Nephron progenitor cell (in vitro differentiated cells): ENCODE measurements at regions not wholly inside any gene's neighbourhood (a gene's known extent, or its start where the extent isn't known, plus 50 kb on each side); places are given as distances from the start of the nearest gene placed in this dataset.
"Not testable (repeated sequence)": the region's sequence is repeated elsewhere in the genome, so short reads cannot be mapped to it uniquely, and the experiment has no call there.

Experiments
- DNase-seq: peaks from one replicate; pipeline ENCODE4 v3.0.0; 2021
- H3K27ac Mint-ChIP-seq: 2 replicates; pipeline ENCODE4 v1.8.0; 2021; ENCODE audit warnings: mild to moderate bottlenecking, moderate library complexity, mixed read lengths
- H3K27me3 Mint-ChIP-seq: 2 replicates; pipeline ENCODE4 v1.8.0; 2021; ENCODE audit warnings: mild to moderate bottlenecking, low read depth, mixed read lengths; ENCODE audit not compliant: poor library complexity
- H3K36me3 Mint-ChIP-seq: 2 replicates; pipeline ENCODE4 v1.8.0; 2021; ENCODE audit warnings: low read depth, mixed read lengths
- H3K4me1 Mint-ChIP-seq: 2 replicates; pipeline ENCODE4 v1.8.0; 2021; ENCODE audit warnings: mixed read lengths
- H3K4me3 Mint-ChIP-seq: 2 replicates; pipeline ENCODE4 v1.8.0; 2021; ENCODE audit warnings: mild to moderate bottlenecking, moderate library complexity, mixed read lengths
- H3K9me3 Mint-ChIP-seq: 2 replicates; pipeline ENCODE4 v1.8.0; 2021; ENCODE audit warnings: mild to moderate bottlenecking, moderate library complexity, mixed read lengths
- CTCF ChIP-seq: fragments of 200-600 bp; sonication (generic); IDR thresholded peaks from 2 replicates; pipeline ENCODE4 v1.5.0; 2021; ENCODE audit warnings: antibody characterized with exemption

- H3K27ac Mint-ChIP-seq, result no peak overlapping the region
- no peak for DNase-seq
- no peak for TF ChIP-seq CTCF
Measured at GRCh38 chr10:90289037-90289436, 568.8 kb downstream of the HTR7 start.

GRCh38 chr10:90293616-90294015, 564.2 kb downstream of the HTR7 start:
- Mint-ChIP-seq H3K9me3 (peaks cover 3% of the 10 kb centered on the region), H3K27me3 (no peaks in the 10 kb centered on the region), H3K36me3 (no peaks in the 10 kb centered on the region)

More at GRCh38 chr10:90289037-90289436, 568.8 kb downstream of the HTR7 start:
- Mint-ChIP-seq H3K4me3 (no peak overlapping the region), H3K27me3 (no peaks in the 10 kb centered on the region), H3K4me1 (no peaks in the 10 kb centered on the region), H3K9me3 (no peaks in the 10 kb centered on the region), H3K36me3 (no peaks in the 10 kb centered on the region)

DNA sequence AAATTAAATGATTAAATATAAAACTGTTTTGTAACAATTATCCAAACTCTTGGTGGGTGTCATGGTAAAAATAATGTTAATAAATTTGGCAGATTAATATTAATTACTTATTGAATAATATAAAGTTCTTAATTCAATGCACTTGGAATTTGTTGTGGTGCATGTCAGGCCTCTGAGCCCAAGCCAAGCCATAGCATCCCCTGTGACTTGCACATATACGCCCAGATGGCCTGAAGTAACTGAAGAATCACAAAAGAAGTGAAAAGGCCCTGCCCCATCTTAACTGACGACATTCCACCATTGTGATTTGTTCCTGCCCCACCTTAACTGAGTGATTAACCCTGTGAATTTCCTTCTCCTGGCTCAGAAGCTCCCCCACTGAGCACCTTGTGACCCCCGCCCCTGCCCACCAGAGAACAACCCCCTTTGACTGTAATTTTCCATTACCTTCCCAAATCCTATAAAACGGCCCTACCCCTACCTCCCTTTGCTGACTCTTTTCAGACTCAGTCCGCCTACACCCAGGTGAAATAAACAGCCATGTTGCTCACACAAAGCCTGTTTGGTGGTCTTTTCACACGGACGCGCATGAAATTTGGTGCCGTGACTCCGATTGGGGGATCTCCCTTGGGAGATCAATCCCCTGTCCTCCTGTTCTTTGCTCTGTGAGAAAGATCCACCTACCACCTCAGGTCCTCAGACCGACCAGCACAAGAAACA, 562.9 kb downstream of the HTR7 start:
- not testable (repeated sequence) for H3K36me3 Mint-ChIP-seq, H3K9me3 Mint-ChIP-seq, H3K27ac Mint-ChIP-seq, H3K27me3 Mint-ChIP-seq, DNase-seq, H3K4me1 Mint-ChIP-seq, H3K4me3 Mint-ChIP-seq

More at GRCh38 chr10:90293616-90294015, 564.2 kb downstream of the HTR7 start:
- Mint-ChIP-seq H3K27ac (no peak overlapping the region), H3K4me1 (peaks cover 5% of the 10 kb centered on the region), H3K4me3 (no peak overlapping the region)
- no peak for TF ChIP-seq CTCF
- DNase-seq, result no peak

DNA sequence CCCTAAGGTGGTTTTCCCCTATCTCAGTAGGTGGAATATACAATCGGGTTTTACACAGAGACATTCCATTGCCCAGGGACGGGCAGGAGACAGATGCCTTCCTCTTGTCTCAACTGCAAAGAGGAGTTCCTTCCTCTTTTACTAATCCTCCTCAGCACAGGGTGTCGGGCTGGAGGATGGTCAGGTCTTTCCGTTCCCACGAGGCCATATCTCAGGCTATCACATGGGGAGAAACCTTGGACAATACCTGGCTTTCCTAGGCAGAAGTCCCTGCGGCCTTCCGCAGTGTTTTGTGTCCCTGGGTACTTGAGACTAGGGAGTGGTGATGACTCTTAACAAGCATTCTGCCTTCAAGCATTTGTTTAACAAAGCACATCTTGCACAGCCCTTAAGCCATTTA, 555.8 kb downstream of the HTR7 start:
- not testable (repeated sequence) for H3K27me3 Mint-ChIP-seq, H3K36me3 Mint-ChIP-seq, H3K4me1 Mint-ChIP-seq, H3K4me3 Mint-ChIP-seq, DNase-seq, H3K27ac Mint-ChIP-seq, H3K9me3 Mint-ChIP-seq

- H3K36me3 Mint-ChIP-seq, result no peaks in the 10 kb centered on the region
- H3K4me1 Mint-ChIP-seq, result peaks cover 9% of the 10 kb centered on the region
- H3K27me3 Mint-ChIP-seq, result no peaks in the 10 kb centered on the region
- no peaks in the 10 kb centered on the region for H3K9me3 Mint-ChIP-seq
- H3K4me3 Mint-ChIP-seq, result no peak overlapping the region
- no peak for DNase-seq
- TF ChIP-seq CTCF, result no peak
- no peak overlapping the region for H3K27ac Mint-ChIP-seq
Measured at GRCh38 chr10:90302758-90303481, 554.9 kb downstream of the HTR7 start.

DNA sequence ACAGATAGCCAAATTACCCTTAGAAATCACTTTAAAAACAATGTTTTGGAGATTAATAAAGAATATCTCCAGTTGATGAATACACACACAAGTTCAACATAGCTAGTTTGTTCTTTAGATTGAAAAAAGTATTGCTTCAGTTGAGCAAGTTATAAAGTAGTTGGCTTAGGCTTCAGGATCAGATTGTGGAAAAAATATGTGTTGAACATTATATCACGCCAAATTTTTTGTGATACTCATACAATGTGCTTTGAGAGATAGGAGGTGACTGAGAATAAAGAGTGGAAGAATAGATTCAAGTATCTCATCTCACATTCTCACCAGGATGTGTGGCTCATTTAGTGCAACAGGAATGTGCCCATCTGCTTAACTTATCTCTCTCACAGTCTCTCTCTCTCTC, 553.3 kb downstream of the HTR7 start:
- H3K9me3 Mint-ChIP-seq, result peaks cover 10% of the 10 kb centered on the region
- no peak overlapping the region for H3K4me3 Mint-ChIP-seq
- peaks cover 9% of the 10 kb centered on the region for H3K4me1 Mint-ChIP-seq
- no peak for DNase-seq
- H3K27ac Mint-ChIP-seq, result no peak overlapping the region
- TF ChIP-seq CTCF, result no peak
- no peaks in the 10 kb centered on the region for H3K27me3 Mint-ChIP-seq
- no peaks in the 10 kb centered on the region for H3K36me3 Mint-ChIP-seq

DNA sequence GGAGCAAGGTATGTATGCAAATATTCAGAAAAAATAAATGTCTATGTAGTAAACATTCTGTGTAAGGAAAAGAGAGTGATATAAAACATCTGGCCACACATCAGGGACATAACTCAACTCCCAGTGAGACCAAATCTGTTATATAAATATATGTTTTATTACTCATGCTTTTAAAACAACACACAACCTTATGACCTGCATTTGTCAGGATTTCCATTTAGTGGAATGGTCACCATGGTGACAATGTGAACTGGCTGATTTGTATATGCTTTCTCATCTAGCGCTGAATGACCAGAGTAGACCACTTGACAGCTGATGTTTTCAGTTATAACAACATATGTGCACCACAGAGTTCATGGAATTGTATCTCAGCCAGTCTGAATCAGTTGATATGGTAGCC, 551.7 kb downstream of the HTR7 start:
- H3K4me3 Mint-ChIP-seq, result no peak overlapping the region
- no peak for TF ChIP-seq CTCF
- H3K9me3 Mint-ChIP-seq, result peaks cover 12% of the 10 kb centered on the region
- H3K4me1 Mint-ChIP-seq, result peaks cover 9% of the 10 kb centered on the region
- no peak overlapping the region for H3K27ac Mint-ChIP-seq
- no peaks in the 10 kb centered on the region for H3K36me3 Mint-ChIP-seq
- DNase-seq, result no peak
- H3K27me3 Mint-ChIP-seq, result no peaks in the 10 kb centered on the region
